ENCODE measurements at regions not wholly inside any gene's neighbourhood (a gene's known extent, or its start where the extent isn't known, plus 50 kb on each side); places are given as distances from the start of the nearest gene placed in this dataset.
"Not testable (repeated sequence)": the region's sequence is repeated elsewhere in the genome, so short reads cannot be mapped to it uniquely, and the experiment has no call there.

DNA sequence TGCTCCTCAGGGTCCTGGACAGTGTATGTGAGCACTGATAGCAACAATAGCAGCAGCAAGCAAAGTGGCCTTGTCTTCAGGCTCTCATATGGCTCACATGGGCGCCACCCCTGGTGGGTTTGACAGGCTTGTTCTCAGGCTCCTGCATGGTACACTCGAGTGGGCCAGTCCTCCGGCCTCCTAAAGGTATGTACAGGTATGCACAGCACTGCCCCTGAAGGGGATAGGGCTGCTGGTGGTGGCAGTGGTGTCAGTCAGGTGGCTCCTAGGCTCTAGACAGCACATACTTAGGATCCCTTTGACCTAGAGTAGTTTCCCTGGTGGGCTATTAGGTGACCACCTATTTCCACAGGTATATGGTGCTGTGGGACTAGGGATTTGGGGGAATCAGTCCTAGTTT lies 79.8 kb downstream of the LGALS9B start:
- H3K27ac ChIP-seq; H3K4me1 ChIP-seq; ATAC-seq; H3K27me3 ChIP-seq; H3K4me3 ChIP-seq; DNase-seq; H3K9me3 ChIP-seq; H3K36me3 ChIP-seq; intact Hi-C loops (cut with DNase I): not testable (repeated sequence)
- WGBS, 2 donors: 79 to 81% methylated on average over 3 of the region's 3 CpGs

DNA sequence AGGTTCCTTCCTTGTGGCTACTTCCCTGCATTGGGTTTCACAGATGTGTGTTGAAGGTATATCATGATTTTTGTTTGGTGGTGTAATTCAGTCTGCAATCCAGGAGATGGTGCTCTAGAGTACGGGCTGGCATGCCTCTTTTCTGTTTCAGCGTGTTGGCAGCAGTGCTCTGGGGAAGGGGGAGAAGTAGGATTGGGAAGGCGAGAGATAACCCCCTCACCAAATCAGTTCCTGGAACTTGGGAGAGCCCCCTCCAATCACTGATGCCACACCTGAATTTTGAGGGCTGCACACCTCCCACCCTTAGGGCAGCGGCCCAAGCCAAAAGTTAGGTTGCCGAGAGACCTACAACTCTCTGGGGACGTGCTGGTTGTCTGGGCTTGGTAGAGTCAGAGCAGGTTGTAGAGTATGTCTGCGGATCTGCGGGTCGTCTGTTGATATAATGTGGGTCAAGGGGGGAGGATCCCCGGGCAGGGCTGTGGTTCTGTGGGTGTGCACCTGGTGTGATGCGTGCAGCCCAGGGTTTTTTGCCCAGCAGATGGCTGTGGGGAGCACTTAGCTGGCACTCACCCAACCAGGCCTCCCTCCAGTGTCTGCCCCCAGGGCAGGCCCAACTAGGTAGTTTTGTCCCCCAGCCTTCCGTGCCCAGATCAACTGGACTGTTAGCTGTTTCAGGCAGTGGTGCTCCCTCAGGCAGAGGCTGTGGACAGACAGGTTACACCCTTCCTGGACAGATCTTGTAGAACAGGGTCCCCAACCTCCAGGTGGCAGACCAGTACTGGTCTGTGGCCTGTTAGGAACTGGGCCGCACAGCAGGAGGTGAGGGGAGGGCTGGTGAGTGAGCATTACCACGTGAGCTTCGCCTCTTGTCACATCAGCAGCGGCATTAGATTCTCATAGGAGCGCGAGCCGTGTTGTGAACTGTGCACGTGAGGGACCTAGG lies 85.7 kb downstream of the LGALS9B start:
- TF ChIP-seq, protein P1, sequence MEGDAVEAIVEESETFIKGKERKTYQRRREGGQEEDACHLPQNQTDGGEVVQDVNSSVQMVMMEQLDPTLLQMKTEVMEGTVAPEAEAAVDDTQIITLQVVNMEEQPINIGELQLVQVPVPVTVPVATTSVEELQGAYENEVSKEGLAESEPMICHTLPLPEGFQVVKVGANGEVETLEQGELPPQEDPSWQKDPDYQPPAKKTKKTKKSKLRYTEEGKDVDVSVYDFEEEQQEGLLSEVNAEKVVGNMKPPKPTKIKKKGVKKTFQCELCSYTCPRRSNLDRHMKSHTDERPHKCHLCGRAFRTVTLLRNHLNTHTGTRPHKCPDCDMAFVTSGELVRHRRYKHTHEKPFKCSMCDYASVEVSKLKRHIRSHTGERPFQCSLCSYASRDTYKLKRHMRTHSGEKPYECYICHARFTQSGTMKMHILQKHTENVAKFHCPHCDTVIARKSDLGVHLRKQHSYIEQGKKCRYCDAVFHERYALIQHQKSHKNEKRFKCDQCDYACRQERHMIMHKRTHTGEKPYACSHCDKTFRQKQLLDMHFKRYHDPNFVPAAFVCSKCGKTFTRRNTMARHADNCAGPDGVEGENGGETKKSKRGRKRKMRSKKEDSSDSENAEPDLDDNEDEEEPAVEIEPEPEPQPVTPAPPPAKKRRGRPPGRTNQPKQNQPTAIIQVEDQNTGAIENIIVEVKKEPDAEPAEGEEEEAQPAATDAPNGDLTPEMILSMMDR (IDR thresholded peaks at IDR 0.05): peak in 8 of 9 donors; percentile 11 to 56 (median 44)
- DNase-seq; H3K4me3 ChIP-seq; intact Hi-C loops (cut with DNase I); H3K27me3 ChIP-seq; H3K27ac ChIP-seq; H3K9me3 ChIP-seq; H3K4me1 ChIP-seq; H3K36me3 ChIP-seq: not testable (repeated sequence)
- 65 to 67% methylated on average over 14 to 20 of the region's 20 CpGs for WGBS, 2 donors
- peak in 2 of 8 donors; percentile 52 to 53 for ATAC-seq

DNA sequence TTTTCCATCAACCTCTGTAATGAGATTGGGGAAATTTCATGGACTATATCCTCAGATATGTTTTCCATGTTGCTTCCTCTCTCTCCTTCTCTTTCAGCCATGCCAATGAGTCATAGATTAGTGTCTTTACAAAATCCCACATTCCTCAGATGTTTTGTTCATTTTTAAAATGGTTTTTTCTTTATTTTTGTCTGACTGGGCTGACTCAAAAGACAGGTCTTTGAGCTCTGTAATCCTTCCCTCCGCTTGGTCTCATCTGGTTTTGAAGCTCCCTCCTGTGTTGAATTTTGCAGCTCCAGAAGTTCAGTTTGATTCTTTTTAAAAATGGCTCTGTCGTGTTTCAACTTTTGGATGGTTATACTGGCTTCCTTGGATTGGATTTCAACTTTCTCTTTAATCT lies 86.7 kb downstream of the LGALS9B start:
- ATAC-seq; H3K36me3 ChIP-seq; H3K9me3 ChIP-seq; DNase-seq; H3K27ac ChIP-seq; intact Hi-C loops (cut with DNase I); H3K4me3 ChIP-seq; H3K27me3 ChIP-seq; H3K4me1 ChIP-seq: not testable (repeated sequence)
- 51 to 68% methylated on average over 2 of the region's 2 CpGs for WGBS, 2 donors

DNA sequence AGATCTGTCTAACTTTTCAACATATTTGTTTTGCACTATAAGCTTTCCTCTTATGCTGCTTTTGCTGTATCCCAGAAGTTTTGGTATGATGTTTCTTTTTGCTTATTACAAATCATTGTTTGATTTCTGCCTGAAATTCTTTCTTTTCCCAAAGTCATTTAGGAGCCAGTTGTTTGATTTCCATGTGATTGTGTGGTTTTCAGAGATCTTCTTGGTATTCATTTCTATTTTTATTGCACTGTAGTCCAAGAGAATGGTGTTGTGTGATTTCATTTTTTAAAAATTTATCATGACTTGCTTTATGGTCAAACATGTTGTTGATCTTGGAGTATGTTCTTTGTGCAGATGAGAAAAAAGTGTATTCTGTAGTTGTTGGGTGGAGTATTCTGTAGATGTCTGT lies 88.1 kb downstream of the LGALS9B start:
- intact Hi-C loops (cut with DNase I); H3K36me3 ChIP-seq; DNase-seq; H3K9me3 ChIP-seq; H3K27me3 ChIP-seq; H3K27ac ChIP-seq; H3K4me1 ChIP-seq; ATAC-seq; H3K4me3 ChIP-seq: not testable (repeated sequence)

DNA sequence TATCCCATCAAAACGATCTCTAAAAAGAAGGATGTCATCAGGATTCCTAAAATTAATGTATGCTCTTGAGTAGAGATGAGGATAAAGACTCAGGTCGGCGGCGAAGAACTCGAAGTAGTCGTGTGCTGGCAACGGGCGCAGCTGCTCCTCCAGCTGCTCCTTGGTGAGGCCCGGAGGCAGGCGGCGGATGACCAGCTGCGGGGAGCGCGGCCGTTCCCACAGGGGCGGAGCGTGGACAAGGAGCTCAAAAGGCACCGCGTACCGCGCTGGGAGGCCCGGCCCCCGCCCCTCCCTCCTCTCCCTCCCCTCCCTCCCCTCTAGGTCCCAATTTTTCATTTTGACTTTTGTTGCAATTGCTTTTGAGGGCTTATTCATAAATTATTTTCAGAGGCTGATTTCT lies 90.7 kb downstream of the LGALS9B start:
- H3K36me3 ChIP-seq; H3K4me3 ChIP-seq; H3K4me1 ChIP-seq; H3K27me3 ChIP-seq; intact Hi-C loops (cut with DNase I); DNase-seq; H3K9me3 ChIP-seq; H3K27ac ChIP-seq: not testable (repeated sequence)
- 27 to 49% methylated on average over 11 to 18 of the region's 23 CpGs for WGBS, 2 donors
- peak in 2 of 8 donors; percentile 31 to 34 for ATAC-seq

DNA sequence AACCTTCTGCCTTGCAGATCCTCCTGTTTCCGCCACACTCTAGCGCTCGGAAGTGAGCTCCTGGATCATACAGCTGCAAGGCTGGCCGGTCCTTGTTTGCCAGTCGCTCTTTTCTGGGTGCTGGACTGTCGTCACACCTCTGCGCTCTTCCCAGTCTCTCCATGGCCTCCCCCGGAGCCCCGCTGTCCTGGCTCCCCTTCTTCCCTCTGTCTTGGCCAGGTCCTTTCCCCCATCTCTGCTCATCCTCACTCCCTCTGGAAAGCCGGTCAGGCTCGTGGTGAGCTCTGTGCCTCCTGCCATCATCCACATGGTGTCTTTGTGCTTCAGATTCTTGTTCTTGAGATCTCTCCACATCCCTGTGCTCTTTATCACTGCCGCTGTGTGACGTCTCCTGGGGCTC lies 91.6 kb downstream of the LGALS9B start:
- H3K4me3 ChIP-seq; H3K9me3 ChIP-seq; intact Hi-C loops (cut with DNase I); H3K27me3 ChIP-seq; H3K36me3 ChIP-seq; DNase-seq; H3K27ac ChIP-seq; H3K4me1 ChIP-seq; ATAC-seq: not testable (repeated sequence)
- WGBS, 2 donors: 73 to 82% methylated on average over 9 to 12 of the region's 13 CpGs

Measured in heart right ventricle (tissue), 16 donors.